HepG2 (cell line): ENCODE measurements at regions not wholly inside any gene's neighbourhood (a gene's known extent, or its start where the extent isn't known, plus 50 kb on each side); places are given as distances from the start of the nearest gene placed in this dataset.

ENCODE experiments used
- CTCF ChIP-seq: sonication (generic); formaldehyde crosslinking; IDR thresholded peaks from 2 replicates; pipeline ENCODE4 v1.5.0; 2020; ENCODE audit warnings: mild to moderate bottlenecking, missing genetic modification reagents, moderate library complexity
- ELF1 ChIP-seq: sonication (generic); formaldehyde crosslinking; IDR thresholded peaks from 2 replicates; pipeline ENCODE4 v1.4.0; 2020; ENCODE audit warnings: missing genetic modification reagents
- MED8 ChIP-seq: sonication (generic); formaldehyde crosslinking; IDR thresholded peaks from 2 replicates; pipeline ENCODE4 v1.8.1; 2023; ENCODE audit warnings: mild to moderate bottlenecking, missing genetic modification reagents; ENCODE audit not compliant: insufficient replicate concordance
- TCF12 ChIP-seq, 2 experiments: fragments of 450-650 bp in 1 of 2; sonication (generic) in 1 of 2; formaldehyde crosslinking in 1 of 2; IDR thresholded peaks; 2 replicates each; pipeline versions ENCODE4 v1.6.1 to v1.8.0; 2017 to 2022; ENCODE audit warnings: antibody characterized with exemption in 1 of 2, mild to moderate bottlenecking in 1 of 2, missing genetic modification reagents in 1 of 2, moderate library complexity in 1 of 2
- ZFP91 ChIP-seq: sonication (generic); formaldehyde crosslinking; IDR thresholded peaks from 2 replicates; pipeline ENCODE4 v1.9.0; 2022; ENCODE audit warnings: missing genetic modification reagents, mild to moderate bottlenecking, borderline replicate concordance
- ZNF260 ChIP-seq: sonication (generic); formaldehyde crosslinking; IDR thresholded peaks from 2 replicates; pipeline ENCODE4 v1.4.0; 2020; ENCODE audit warnings: missing genetic modification reagents, low read depth, mild to moderate bottlenecking, borderline replicate concordance
- ZNF614 ChIP-seq: IDR thresholded peaks from 2 replicates; pipeline ENCODE4 v1.6.1; 2018; ENCODE audit warnings: missing biosample characterization, missing genetic modification reagents, inconsistent platforms, borderline replicate concordance

GRCh38 chr5:155264809-155265208, 251.3 kb downstream of the KIF4B start:
- TF ChIP-seq CTCF (no peak), ELF1 (no peak), TCF12 (IDR thresholded peaks at IDR 0.05) (no peak), TCF12 (CRISPR knock-in tag; IDR thresholded peaks at IDR 0.05) (no peak), ZNF260 (no peak), ZNF614 (CRISPR knock-in tag) (no peak), ZFP91 (CRISPR knock-in tag) (no peak), MED8 (CRISPR knock-in tag) (no peak)
